ENCODE measurements at regions not wholly inside any gene's neighbourhood (a gene's known extent, or its start where the extent isn't known, plus 50 kb on each side); places are given as distances from the start of the nearest gene placed in this dataset.

DNA sequence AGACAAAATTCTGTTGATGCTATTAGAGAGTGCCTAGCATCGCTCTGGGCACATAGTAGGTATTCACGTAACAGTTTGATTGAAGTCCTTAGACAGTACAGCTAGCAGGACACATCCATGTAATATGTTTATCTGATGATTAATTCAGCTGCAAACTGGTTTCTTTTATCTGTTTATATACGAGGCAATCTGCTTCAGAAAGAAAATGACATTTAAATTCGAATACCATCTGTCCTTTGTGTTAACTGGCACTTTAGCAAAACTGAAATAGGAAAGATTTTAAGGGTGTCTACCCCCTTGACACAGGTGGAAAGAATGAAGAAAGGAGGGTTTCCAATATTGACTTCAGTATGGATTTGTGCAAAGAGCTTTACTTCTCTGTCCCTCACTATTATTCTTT lies 192.5 kb downstream of the MFSD1 start:
- in situ Hi-C loops (cut with MboI; ENCODE audit: low pct_ligation_motif_present in 1 of 4, low pct_unique_long_range_greater_than_20kb in 1 of 4, low sequenced_read_pairs in 3 of 4): no loop called here
- H3K9me3 ChIP-seq: no peaks in the 10 kb centered on the region
- no peak for DNase-seq
- no peak overlapping the region for H3K27ac ChIP-seq
- 55 to 68% methylated on average over 4 of the region's 4 CpGs for WGBS, 2 donors (ENCODE audit: low coverage in 1 of 2)
- no peaks in the 10 kb centered on the region for H3K4me1 ChIP-seq
- H3K4me3 ChIP-seq: no peak overlapping the region
- intact Hi-C loops (cut with DNase I; ENCODE audit: low total_unique reads): no loop called here
- TF ChIP-seq POLR2AphosphoS5 (IDR thresholded peaks at IDR 0.05) (no peak), POLR2A (IDR thresholded peaks at IDR 0.05) (no peak), EP300 (IDR thresholded peaks at IDR 0.05; ENCODE audit: low read depth) (no peak)
- TF ChIP-seq, protein P1, sequence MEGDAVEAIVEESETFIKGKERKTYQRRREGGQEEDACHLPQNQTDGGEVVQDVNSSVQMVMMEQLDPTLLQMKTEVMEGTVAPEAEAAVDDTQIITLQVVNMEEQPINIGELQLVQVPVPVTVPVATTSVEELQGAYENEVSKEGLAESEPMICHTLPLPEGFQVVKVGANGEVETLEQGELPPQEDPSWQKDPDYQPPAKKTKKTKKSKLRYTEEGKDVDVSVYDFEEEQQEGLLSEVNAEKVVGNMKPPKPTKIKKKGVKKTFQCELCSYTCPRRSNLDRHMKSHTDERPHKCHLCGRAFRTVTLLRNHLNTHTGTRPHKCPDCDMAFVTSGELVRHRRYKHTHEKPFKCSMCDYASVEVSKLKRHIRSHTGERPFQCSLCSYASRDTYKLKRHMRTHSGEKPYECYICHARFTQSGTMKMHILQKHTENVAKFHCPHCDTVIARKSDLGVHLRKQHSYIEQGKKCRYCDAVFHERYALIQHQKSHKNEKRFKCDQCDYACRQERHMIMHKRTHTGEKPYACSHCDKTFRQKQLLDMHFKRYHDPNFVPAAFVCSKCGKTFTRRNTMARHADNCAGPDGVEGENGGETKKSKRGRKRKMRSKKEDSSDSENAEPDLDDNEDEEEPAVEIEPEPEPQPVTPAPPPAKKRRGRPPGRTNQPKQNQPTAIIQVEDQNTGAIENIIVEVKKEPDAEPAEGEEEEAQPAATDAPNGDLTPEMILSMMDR (IDR thresholded peaks at IDR 0.05): no peak
- no peaks in the 10 kb centered on the region for H3K27me3 ChIP-seq
- H3K36me3 ChIP-seq: no peaks in the 10 kb centered on the region

DNA sequence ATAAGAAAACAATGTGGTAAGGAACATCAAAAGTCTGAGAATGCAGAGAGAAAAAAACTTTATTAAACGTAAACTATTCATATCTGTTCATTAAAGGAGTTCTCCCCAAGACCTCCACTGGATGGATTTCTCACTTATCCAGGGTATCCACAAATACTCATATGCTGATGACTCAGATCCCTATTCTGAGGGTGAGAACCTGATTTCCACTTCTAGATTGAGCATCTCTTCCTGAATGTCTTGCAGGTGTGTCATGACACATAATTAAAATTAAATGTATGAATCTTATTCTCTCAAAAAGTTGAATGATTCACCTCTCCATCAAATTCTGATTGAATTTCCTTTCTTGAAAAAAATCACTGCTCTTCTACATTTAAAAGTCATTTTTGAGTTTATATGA lies 199.9 kb downstream of the MFSD1 start:
- no peaks in the 10 kb centered on the region for H3K27me3 ChIP-seq
- 81 to 100% methylated on average over 1 of the region's 1 CpG for whole genome bisulfite sequencing, 2 donors (ENCODE audit: low coverage in 1 of 2)
- no peaks in the 10 kb centered on the region for H3K9me3 ChIP-seq
- H3K36me3 ChIP-seq: no peaks in the 10 kb centered on the region
- TF ChIP-seq, protein P1 (IDR thresholded peaks at IDR 0.05): no peak
- TF ChIP-seq EP300 (IDR thresholded peaks at IDR 0.05; ENCODE audit: low read depth): no peak
- no peak for TF ChIP-seq POLR2A (IDR thresholded peaks at IDR 0.05)
- no peak for TF ChIP-seq POLR2AphosphoS5 (IDR thresholded peaks at IDR 0.05)
- DNase-seq: no peak
- H3K27ac ChIP-seq: no peak overlapping the region
- H3K4me1 ChIP-seq: no peaks in the 10 kb centered on the region
- intact Hi-C loops (cut with DNase I; ENCODE audit: low total_unique reads): no loop called here
- H3K4me3 ChIP-seq: no peak overlapping the region
- in situ Hi-C loops (cut with MboI; ENCODE audit: low pct_ligation_motif_present in 1 of 4, low pct_unique_long_range_greater_than_20kb in 1 of 4, low sequenced_read_pairs in 3 of 4): no loop called here

DNA sequence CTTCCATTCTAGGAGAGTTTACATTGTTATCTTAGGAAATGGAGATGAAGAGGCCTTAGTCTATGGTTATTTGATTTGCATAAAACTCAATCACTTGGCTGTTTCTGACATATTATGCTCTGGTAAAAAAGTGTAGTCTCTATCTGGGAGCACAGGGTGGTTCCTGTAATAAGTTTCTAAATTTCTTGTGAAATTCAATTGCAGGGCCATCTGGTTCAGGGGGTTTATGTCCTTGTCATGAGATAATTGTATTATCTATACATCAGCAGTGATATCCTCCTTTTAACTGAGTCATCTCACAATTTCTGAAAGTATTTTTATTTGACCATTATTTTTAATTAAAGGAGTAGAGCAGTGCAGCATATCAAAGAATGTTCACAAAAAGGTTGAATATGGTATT lies 203.3 kb downstream of the MFSD1 start:
- no peak for DNase-seq
- intact Hi-C loops (cut with DNase I; ENCODE audit: low total_unique reads) (no loop called here), in situ Hi-C loops (cut with MboI; ENCODE audit: low pct_ligation_motif_present in 1 of 4, low pct_unique_long_range_greater_than_20kb in 1 of 4, low sequenced_read_pairs in 3 of 4) (no loop called here)
- H3K36me3 ChIP-seq: no peaks in the 10 kb centered on the region
- H3K27me3 ChIP-seq: no peaks in the 10 kb centered on the region
- no peak overlapping the region for H3K4me3 ChIP-seq
- no peak overlapping the region for H3K27ac ChIP-seq
- H3K4me1 ChIP-seq: no peaks in the 10 kb centered on the region
- no peak for TF ChIP-seq POLR2A (IDR thresholded peaks at IDR 0.05)
- no peak for TF ChIP-seq POLR2AphosphoS5 (IDR thresholded peaks at IDR 0.05)
- TF ChIP-seq, protein P1 (IDR thresholded peaks at IDR 0.05): no peak
- TF ChIP-seq EP300 (IDR thresholded peaks at IDR 0.05; ENCODE audit: low read depth): no peak
- no peaks in the 10 kb centered on the region for H3K9me3 ChIP-seq

DNA sequence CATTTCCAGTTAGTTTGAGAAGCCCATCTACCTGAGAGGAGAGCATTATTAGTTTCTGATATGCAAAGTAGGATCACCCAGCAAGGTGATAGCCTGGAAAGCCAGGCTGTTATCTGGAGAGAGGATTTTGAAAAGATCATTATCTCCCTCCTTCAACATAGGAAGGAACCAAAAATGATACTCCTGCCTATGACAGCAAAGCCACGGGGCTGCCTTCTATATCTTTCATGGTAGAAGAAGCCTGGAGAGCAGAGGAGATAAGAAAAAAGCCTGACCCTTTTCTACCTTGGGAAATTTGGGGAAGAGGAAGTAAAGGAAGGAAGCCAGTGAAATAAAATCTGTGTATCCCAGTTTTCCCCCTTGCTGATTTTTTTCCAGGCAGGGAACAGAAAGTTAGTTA lies 205.5 kb downstream of the MFSD1 start:
- intact Hi-C loops (cut with DNase I; ENCODE audit: low total_unique reads) (no loop called here), in situ Hi-C loops (cut with MboI; ENCODE audit: low pct_ligation_motif_present in 1 of 4, low pct_unique_long_range_greater_than_20kb in 1 of 4, low sequenced_read_pairs in 3 of 4) (no loop called here)
- no peak overlapping the region for H3K27ac ChIP-seq
- TF ChIP-seq, protein P1 (IDR thresholded peaks at IDR 0.05): no peak
- no peak for TF ChIP-seq POLR2AphosphoS5 (IDR thresholded peaks at IDR 0.05)
- no peak for TF ChIP-seq POLR2A (IDR thresholded peaks at IDR 0.05)
- no peak for TF ChIP-seq EP300 (IDR thresholded peaks at IDR 0.05; ENCODE audit: low read depth)
- H3K27me3 ChIP-seq: no peaks in the 10 kb centered on the region
- H3K9me3 ChIP-seq: no peaks in the 10 kb centered on the region
- H3K4me3 ChIP-seq: no peak overlapping the region
- no peak for DNase-seq
- no peaks in the 10 kb centered on the region for H3K36me3 ChIP-seq
- 15 to 43% methylated on average over 1 of the region's 1 CpG for WGBS, 2 donors (ENCODE audit: low coverage in 1 of 2)
- no peaks in the 10 kb centered on the region for H3K4me1 ChIP-seq
